K562 (cell line): ENCODE measurements at regions not wholly inside any gene's neighbourhood (a gene's known extent, or its start where the extent isn't known, plus 50 kb on each side); places are given as distances from the start of the nearest gene placed in this dataset.

Experiments used
- CEBPB ChIP-seq: fragments of 450-650 bp; IDR thresholded peaks from 2 replicates; pipeline ENCODE4 v1.6.1; 2016; ENCODE audit warnings: missing genetic modification characterization, missing compliant biosample characterization
- CEBPG ChIP-seq, 3 experiments: fragments of 200-800 bp in 1 of 3; sonication (Bioruptor generic) in 1 of 3; sonication (generic) in 1 of 3; formaldehyde crosslinking in 1 of 3; IDR thresholded peaks in 2 of 3; conservative IDR thresholded peaks in 1 of 3; 2 replicates each; pipeline versions ENCODE4 v1.6.1 to v1.8.0; 2016 to 2022; ENCODE audit warnings: missing compliant biosample characterization in 2 of 3, missing genetic modification characterization in 2 of 3, mild to moderate bottlenecking in 1 of 3, missing genetic modification reagents in 1 of 3
- TF ChIP-seq, protein P1 (sequence below): fragments of 450-650 bp; IDR thresholded peaks from 2 replicates; pipeline ENCODE4 v1.6.1; 2016; ENCODE audit warnings: missing biosample characterization, missing genetic modification characterization
- TF ChIP-seq, protein P2 (sequence below), 2 experiments: fragments of 450-650 bp; formaldehyde crosslinking in 1 of 2; IDR thresholded peaks; 2 replicates each; pipeline versions ENCODE4 v1.4.0 to v1.6.1; 2014 to 2020; ENCODE audit warnings: mild to moderate bottlenecking in 2 of 2, borderline replicate concordance in 1 of 2, low read depth in 1 of 2
- TF ChIP-seq, protein P3 (sequence below): fragments of 450-650 bp; formaldehyde crosslinking; IDR thresholded peaks from 2 replicates; pipeline ENCODE4 v1.4.0; 2020; ENCODE audit warnings: mild to moderate bottlenecking, moderate library complexity

DNA sequence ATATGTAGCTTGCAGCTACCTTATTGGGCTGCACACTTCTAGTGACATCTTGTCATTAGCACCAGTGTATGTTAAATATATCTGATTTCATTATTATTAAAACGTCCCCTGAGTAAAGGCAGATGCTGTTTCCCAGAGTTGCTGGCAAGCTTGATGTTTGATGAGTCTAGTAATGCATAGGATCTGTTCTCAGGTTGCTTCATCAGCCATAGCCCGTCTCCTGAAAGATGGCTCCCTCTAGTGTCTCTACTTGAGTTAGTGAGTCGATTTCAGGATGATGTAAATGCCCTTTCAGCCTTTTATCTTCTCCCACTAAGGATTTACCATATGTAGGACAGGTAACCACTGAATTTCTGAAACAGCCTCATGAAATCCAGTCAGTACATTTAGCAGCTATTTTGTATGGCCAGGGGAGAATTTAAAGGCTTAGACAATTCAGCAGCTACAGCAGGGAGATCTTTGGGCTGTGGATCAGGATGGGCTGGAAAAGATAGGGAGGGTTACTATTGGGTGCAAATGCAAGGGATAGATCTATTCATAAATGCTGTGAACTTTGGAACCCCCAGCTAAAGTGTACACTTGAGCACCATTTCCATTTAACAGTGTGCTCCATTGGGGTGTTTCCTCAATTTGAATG lies 376.3 kb downstream of the CNTNAP4 start (continued):
- TF ChIP-seq, protein P1, sequence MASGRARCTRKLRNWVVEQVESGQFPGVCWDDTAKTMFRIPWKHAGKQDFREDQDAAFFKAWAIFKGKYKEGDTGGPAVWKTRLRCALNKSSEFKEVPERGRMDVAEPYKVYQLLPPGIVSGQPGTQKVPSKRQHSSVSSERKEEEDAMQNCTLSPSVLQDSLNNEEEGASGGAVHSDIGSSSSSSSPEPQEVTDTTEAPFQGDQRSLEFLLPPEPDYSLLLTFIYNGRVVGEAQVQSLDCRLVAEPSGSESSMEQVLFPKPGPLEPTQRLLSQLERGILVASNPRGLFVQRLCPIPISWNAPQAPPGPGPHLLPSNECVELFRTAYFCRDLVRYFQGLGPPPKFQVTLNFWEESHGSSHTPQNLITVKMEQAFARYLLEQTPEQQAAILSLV (tag), result no peak
- TF ChIP-seq CEBPB (peak; percentile 85), CEBPG (CRISPR knock-in tag; IDR thresholded peaks at IDR 0.05) (peak; percentile 21; the same call in 1 of the 2 replicates), CEBPG (tag; conservative IDR thresholded peaks at IDR 0.05 in 1 of 2, IDR thresholded peaks at IDR 0.05 in 1 of 2) (peak; percentile 37 to 86; a peak in 3 of 4 replicates)
- TF ChIP-seq, protein P2, sequence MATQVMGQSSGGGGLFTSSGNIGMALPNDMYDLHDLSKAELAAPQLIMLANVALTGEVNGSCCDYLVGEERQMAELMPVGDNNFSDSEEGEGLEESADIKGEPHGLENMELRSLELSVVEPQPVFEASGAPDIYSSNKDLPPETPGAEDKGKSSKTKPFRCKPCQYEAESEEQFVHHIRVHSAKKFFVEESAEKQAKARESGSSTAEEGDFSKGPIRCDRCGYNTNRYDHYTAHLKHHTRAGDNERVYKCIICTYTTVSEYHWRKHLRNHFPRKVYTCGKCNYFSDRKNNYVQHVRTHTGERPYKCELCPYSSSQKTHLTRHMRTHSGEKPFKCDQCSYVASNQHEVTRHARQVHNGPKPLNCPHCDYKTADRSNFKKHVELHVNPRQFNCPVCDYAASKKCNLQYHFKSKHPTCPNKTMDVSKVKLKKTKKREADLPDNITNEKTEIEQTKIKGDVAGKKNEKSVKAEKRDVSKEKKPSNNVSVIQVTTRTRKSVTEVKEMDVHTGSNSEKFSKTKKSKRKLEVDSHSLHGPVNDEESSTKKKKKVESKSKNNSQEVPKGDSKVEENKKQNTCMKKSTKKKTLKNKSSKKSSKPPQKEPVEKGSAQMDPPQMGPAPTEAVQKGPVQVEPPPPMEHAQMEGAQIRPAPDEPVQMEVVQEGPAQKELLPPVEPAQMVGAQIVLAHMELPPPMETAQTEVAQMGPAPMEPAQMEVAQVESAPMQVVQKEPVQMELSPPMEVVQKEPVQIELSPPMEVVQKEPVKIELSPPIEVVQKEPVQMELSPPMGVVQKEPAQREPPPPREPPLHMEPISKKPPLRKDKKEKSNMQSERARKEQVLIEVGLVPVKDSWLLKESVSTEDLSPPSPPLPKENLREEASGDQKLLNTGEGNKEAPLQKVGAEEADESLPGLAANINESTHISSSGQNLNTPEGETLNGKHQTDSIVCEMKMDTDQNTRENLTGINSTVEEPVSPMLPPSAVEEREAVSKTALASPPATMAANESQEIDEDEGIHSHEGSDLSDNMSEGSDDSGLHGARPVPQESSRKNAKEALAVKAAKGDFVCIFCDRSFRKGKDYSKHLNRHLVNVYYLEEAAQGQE (IDR thresholded peaks at IDR 0.05; ENCODE audit: borderline replicate concordance), result peak; percentile 46; the same call in 1 of the 2 replicates
- TF ChIP-seq, protein P2 (CRISPR knock-in tag; IDR thresholded peaks at IDR 0.05; ENCODE audit: low read depth), result no peak
- TF ChIP-seq, protein P3, sequence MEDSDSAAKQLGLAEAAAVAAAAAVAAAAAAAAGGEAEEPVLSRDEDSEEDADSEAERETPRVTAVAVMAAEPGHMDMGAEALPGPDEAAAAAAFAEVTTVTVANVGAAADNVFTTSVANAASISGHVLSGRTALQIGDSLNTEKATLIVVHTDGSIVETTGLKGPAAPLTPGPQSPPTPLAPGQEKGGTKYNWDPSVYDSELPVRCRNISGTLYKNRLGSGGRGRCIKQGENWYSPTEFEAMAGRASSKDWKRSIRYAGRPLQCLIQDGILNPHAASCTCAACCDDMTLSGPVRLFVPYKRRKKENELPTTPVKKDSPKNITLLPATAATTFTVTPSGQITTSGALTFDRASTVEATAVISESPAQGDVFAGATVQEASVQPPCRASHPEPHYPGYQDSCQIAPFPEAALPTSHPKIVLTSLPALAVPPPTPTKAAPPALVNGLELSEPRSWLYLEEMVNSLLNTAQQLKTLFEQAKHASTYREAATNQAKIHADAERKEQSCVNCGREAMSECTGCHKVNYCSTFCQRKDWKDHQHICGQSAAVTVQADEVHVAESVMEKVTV (CRISPR knock-in tag), result peak; percentile 44; the same call in 1 of the 2 replicates
